ENCODE measurements at regions not wholly inside any gene's neighbourhood (a gene's known extent, or its start where the extent isn't known, plus 50 kb on each side); places are given as distances from the start of the nearest gene placed in this dataset.

GRCh38 chr4:174061026-174061425, 222.4 kb downstream of the FBXO8 start:
- no peak for TF ChIP-seq TAF1 (IDR thresholded peaks at IDR 0.05; ENCODE audit: borderline replicate concordance, insufficient read depth, low read length)

GRCh38 chr4:174058846-174059245, 224.6 kb downstream of the FBXO8 start:
- no peak for TF ChIP-seq REST (IDR thresholded peaks at IDR 0.05; ENCODE audit: insufficient read depth in 1 of 2, low read depth in 2 of 2, low read length in 2 of 2)

GRCh38 chr4:174056959-174057358, 226.5 kb downstream of the FBXO8 start:
- TF ChIP-seq TAF1 (IDR thresholded peaks at IDR 0.05; ENCODE audit: borderline replicate concordance, insufficient read depth, low read length) (no peak), REST (IDR thresholded peaks at IDR 0.05; ENCODE audit: insufficient read depth in 1 of 2, low read depth in 2 of 2, low read length in 2 of 2) (no peak), SIN3A (IDR thresholded peaks at IDR 0.05; ENCODE audit: borderline replicate concordance, insufficient read depth, low read length) (no peak), FOXP2 (optimal IDR thresholded peaks at IDR 0.05; ENCODE audit: borderline replicate concordance, extremely low read depth, extremely low read length, insufficient read depth) (no peak), POLR2AphosphoS5 (IDR thresholded peaks at IDR 0.05; ENCODE audit: low read depth, low read length) (no peak)

- TF ChIP-seq POLR2AphosphoS5 (IDR thresholded peaks at IDR 0.05; ENCODE audit: low read depth, low read length) (no peak), TAF1 (IDR thresholded peaks at IDR 0.05; ENCODE audit: borderline replicate concordance, insufficient read depth, low read length) (no peak), FOXP2 (optimal IDR thresholded peaks at IDR 0.05; ENCODE audit: borderline replicate concordance, extremely low read depth, extremely low read length, insufficient read depth) (no peak), SIN3A (IDR thresholded peaks at IDR 0.05; ENCODE audit: borderline replicate concordance, insufficient read depth, low read length) (no peak), REST (IDR thresholded peaks at IDR 0.05; ENCODE audit: insufficient read depth in 1 of 2, low read depth in 2 of 2, low read length in 2 of 2) (no peak)
Measured at GRCh38 chr4:174055344-174055743, 228.1 kb downstream of the FBXO8 start.

GRCh38 chr4:174053895-174054294, 229.6 kb downstream of the FBXO8 start:
- no peak for TF ChIP-seq TAF1 (IDR thresholded peaks at IDR 0.05; ENCODE audit: borderline replicate concordance, insufficient read depth, low read length)
- no peak for TF ChIP-seq FOXP2 (optimal IDR thresholded peaks at IDR 0.05; ENCODE audit: borderline replicate concordance, extremely low read depth, extremely low read length, insufficient read depth)
- TF ChIP-seq REST (IDR thresholded peaks at IDR 0.05; ENCODE audit: insufficient read depth in 1 of 2, low read depth in 2 of 2, low read length in 2 of 2), result no peak
- no peak for TF ChIP-seq POLR2AphosphoS5 (IDR thresholded peaks at IDR 0.05; ENCODE audit: low read depth, low read length)
- no peak for TF ChIP-seq SIN3A (IDR thresholded peaks at IDR 0.05; ENCODE audit: borderline replicate concordance, insufficient read depth, low read length)

Measured in PFSK-1 (cell line).